Uterus (tissue), 3 donors: ENCODE measurements at regions not wholly inside any gene's neighbourhood (a gene's known extent, or its start where the extent isn't known, plus 50 kb on each side); places are given as distances from the start of the nearest gene placed in this dataset.

Experiments
- DNase-seq, 2 donors: peaks; one replicate each; pipeline ENCODE4 v3.0.0-alpha.2; 2019 to 2020
- H3K27ac ChIP-seq, 2 donors: fragments of 200-600 bp; sonication (generic); 1 replicate in 1 of 2; 2 replicates in 1 of 2; pipeline ENCODE4 v1.5.1; 2016 to 2018
- H3K27me3 ChIP-seq, 2 donors: fragments of 200-600 bp; sonication (generic); one replicate each; pipeline ENCODE4 v1.5.1; 2018 to 2019; ENCODE audit warnings: control low read depth in 1 of 2
- H3K36me3 ChIP-seq, 2 donors: fragments of 200-600 bp; sonication (generic); one replicate each; pipeline ENCODE4 v1.5.1; 2019; ENCODE audit warnings: control low read depth in 1 of 2
- H3K4me1 ChIP-seq, 2 donors: fragments of 200-600 bp; sonication (generic); one replicate each; pipeline ENCODE4 v1.5.1; 2018 to 2019; ENCODE audit warnings: control low read depth in 1 of 2
- H3K4me3 ChIP-seq, 2 donors: fragments of 200-600 bp; sonication (generic); 1 replicate in 1 of 2; 2 replicates in 1 of 2; pipeline ENCODE4 v1.5.1; 2018 to 2019; ENCODE audit warnings: mild to moderate bottlenecking in 1 of 2
- H3K9me3 ChIP-seq, 2 donors: fragments of 200-600 bp; sonication (generic); one replicate each; pipeline ENCODE4 v1.5.1; 2019; ENCODE audit warnings: control low read depth in 1 of 2
- POLR2A ChIP-seq, 2 donors: fragments of 450-650 bp; IDR thresholded peaks; one replicate each; pipeline ENCODE4 v1.6.1; 2016; ENCODE audit warnings: antibody characterized with exemption in 2 of 2, mild to moderate bottlenecking in 1 of 2, moderate library complexity in 1 of 2
- intact Hi-C: fragments of 100-400 bp; cut with DNase I; formaldehyde crosslinking; loops from one replicate; pipeline ENCODE4 v1.15.1; 2023; ENCODE audit warnings: low total_unique reads
- TF ChIP-seq, protein P1 (sequence below), 4 experiments: fragments of 200-600 bp in 2 of 4; fragments of 450-650 bp in 2 of 4; sonication (generic) in 2 of 4; IDR thresholded peaks; one replicate each; pipeline ENCODE4 v1.5.1; 2016 to 2019; ENCODE audit warnings: antibody characterized with exemption in 4 of 4, mild to moderate bottlenecking in 2 of 4, moderate library complexity in 1 of 4
- donor health status: DM: yes; HTN: yes; CAD: no.

GRCh38 chr2:121818546-121818945, 63.1 kb downstream of the TSN start:
- no peak overlapping the region for H3K4me3 ChIP-seq
- no peaks in the 10 kb centered on the region for H3K27me3 ChIP-seq
- TF ChIP-seq POLR2A (IDR thresholded peaks at IDR 0.05) = no peak
- TF ChIP-seq, protein P1, sequence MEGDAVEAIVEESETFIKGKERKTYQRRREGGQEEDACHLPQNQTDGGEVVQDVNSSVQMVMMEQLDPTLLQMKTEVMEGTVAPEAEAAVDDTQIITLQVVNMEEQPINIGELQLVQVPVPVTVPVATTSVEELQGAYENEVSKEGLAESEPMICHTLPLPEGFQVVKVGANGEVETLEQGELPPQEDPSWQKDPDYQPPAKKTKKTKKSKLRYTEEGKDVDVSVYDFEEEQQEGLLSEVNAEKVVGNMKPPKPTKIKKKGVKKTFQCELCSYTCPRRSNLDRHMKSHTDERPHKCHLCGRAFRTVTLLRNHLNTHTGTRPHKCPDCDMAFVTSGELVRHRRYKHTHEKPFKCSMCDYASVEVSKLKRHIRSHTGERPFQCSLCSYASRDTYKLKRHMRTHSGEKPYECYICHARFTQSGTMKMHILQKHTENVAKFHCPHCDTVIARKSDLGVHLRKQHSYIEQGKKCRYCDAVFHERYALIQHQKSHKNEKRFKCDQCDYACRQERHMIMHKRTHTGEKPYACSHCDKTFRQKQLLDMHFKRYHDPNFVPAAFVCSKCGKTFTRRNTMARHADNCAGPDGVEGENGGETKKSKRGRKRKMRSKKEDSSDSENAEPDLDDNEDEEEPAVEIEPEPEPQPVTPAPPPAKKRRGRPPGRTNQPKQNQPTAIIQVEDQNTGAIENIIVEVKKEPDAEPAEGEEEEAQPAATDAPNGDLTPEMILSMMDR (IDR thresholded peaks at IDR 0.05) = no peak
- H3K9me3 ChIP-seq = no peaks in the 10 kb centered on the region
- H3K36me3 ChIP-seq = no peaks in the 10 kb centered on the region
- intact Hi-C loops = no loop called here
- H3K4me1 ChIP-seq = no peaks in the 10 kb centered on the region
- H3K27ac ChIP-seq = no peak overlapping the region
- no peak for DNase-seq

DNA sequence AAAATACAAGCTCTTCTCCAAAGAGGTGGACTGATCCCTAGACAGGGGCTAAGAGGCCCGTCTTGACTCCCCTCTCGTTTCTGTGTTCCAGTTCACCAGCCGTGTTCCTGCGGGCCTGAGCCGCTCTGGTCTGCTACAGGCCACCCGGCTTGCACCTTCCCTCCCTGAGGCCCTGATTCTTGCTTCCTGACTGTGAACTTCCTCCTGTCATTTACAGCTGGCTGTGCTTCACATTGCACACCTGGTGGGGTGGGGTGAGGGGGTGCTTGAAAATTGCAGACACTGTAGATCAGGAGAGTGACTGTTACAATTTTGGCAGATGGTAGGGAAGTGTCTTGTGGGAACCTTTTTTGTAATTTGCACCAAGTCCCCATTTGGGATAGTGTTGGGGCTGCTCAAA, 64.4 kb downstream of the TSN start:
- intact Hi-C loops = no loop called here
- H3K9me3 ChIP-seq = no peaks in the 10 kb centered on the region
- DNase-seq = no peak
- no peak overlapping the region for H3K4me3 ChIP-seq
- H3K27ac ChIP-seq = no peak overlapping the region
- H3K4me1 ChIP-seq = no peaks in the 10 kb centered on the region
- no peaks in the 10 kb centered on the region for H3K36me3 ChIP-seq
- TF ChIP-seq, protein P1 (IDR thresholded peaks at IDR 0.05) = no peak
- no peak for TF ChIP-seq POLR2A (IDR thresholded peaks at IDR 0.05)
- H3K27me3 ChIP-seq = no peaks in the 10 kb centered on the region

DNA sequence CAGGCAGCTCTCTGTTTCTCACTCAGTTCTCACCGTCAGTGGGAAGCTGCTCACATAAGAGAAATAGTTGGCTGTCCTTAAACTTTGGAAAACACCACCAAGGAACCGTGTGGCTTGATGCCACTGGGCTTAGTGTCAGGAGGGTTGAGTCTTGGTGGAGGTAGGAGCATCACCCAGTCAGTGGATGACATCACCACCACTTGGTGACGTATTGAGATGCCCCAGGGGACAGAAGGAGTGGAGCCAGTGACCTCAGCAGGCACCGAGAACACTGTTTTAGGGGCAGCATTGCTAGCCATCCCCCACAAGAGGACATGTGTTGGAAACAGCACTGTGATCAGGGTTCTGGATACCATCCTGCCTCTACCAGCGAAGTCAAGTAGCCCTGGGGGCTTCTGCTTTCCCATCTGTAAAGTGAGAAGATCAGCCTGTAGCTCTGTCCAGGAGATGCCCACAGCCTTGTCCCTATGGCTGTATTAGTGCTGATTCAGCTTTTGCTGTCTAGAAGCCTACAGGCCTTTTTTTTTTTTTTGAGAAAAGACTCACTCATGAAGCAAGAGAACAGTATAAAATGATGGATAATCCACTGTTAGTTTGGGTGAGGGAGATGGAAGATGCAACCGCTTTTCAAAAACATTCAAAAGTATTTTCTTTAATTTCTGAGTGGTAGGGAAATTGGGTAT, 66.2 kb downstream of the TSN start:
- no peaks in the 10 kb centered on the region for H3K36me3 ChIP-seq
- intact Hi-C loops = no loop called here
- H3K27me3 ChIP-seq = no peaks in the 10 kb centered on the region
- H3K9me3 ChIP-seq = no peaks in the 10 kb centered on the region
- no peaks in the 10 kb centered on the region for H3K4me1 ChIP-seq
- TF ChIP-seq, protein P1 (IDR thresholded peaks at IDR 0.05) = no peak
- TF ChIP-seq POLR2A (IDR thresholded peaks at IDR 0.05) = no peak
- no peak overlapping the region for H3K4me3 ChIP-seq
- H3K27ac ChIP-seq = no peak overlapping the region
- no peak for DNase-seq

- no peak overlapping the region for H3K27ac ChIP-seq
- intact Hi-C loops = no loop called here
- no peaks in the 10 kb centered on the region for H3K36me3 ChIP-seq
- H3K9me3 ChIP-seq = no peaks in the 10 kb centered on the region
- H3K27me3 ChIP-seq = no peaks in the 10 kb centered on the region
- H3K4me1 ChIP-seq = no peaks in the 10 kb centered on the region
- no peak for DNase-seq
- TF ChIP-seq POLR2A (IDR thresholded peaks at IDR 0.05) = no peak
- TF ChIP-seq, protein P1 (IDR thresholded peaks at IDR 0.05) = no peak
- no peak overlapping the region for H3K4me3 ChIP-seq
Measured at GRCh38 chr2:121824264-121824663, 68.8 kb downstream of the TSN start.

GRCh38 chr2:121825003-121825950, 69.8 kb downstream of the TSN start:
- DNase-seq = no peak
- Histone ChIP-seq H3K4me3 (no peak overlapping the region), H3K9me3 (no peaks in the 10 kb centered on the region), H3K27ac (no peak overlapping the region), H3K36me3 (no peaks in the 10 kb centered on the region), H3K4me1 (no peaks in the 10 kb centered on the region), H3K27me3 (no peaks in the 10 kb centered on the region)
- intact Hi-C loops = no loop called here
- no peak for TF ChIP-seq POLR2A (IDR thresholded peaks at IDR 0.05)
- TF ChIP-seq, protein P1 (IDR thresholded peaks at IDR 0.05) = no peak
